OCI-LY7 (cell line): ENCODE measurements at regions not wholly inside any gene's neighbourhood (a gene's known extent, or its start where the extent isn't known, plus 50 kb on each side); places are given as distances from the start of the nearest gene placed in this dataset.
A peak's percentile ranks its signal among the peaks of the same experiment; 100 is the strongest.

Source experiments
- BruUV-seq: library from RNA; stranded (reverse); fragments of 400-500 nt; replicated peaks from 2 replicates; lab custom pipeline; 2021; lab: Mats Ljungman, UMichigan
- CTCF ChIA-PET: fragments of 300-600 bp; sonication (Branson Sonifier 250); formaldehyde crosslinking; loops from one replicate; lab custom pipeline; 2022; ENCODE audit warnings: antibody characterized with exemption; ENCODE audit not compliant: unreplicated experiment; lab: Charles Lee
- POLR2A ChIA-PET: fragments of 300-600 bp; sonication (Branson Sonifier 250); formaldehyde crosslinking; loops from one replicate; lab custom pipeline; 2022; ENCODE audit warnings: antibody characterized with exemption; lab: Charles Lee
- DNase-seq: peaks from one replicate; pipeline ENCODE4 v3.0.0-alpha.2; 2015; ENCODE audit warnings: low spot score
- H2AFZ ChIP-seq: fragments of 200-600 bp; sonication (generic), shearing (Covaris generic); 2 replicates; pipeline ENCODE4 v1.6.1; 2014; ENCODE audit warnings: mild to moderate bottlenecking, antibody characterized with exemption, low read length, moderate library complexity
- H3K27ac ChIP-seq: fragments of 200-600 bp; sonication (generic); 2 replicates; pipeline ENCODE4 v1.5.1; 2014; ENCODE audit warnings: mixed run types, low read depth, mild to moderate bottlenecking, moderate library complexity, low read length, inconsistent platforms; ENCODE audit not compliant: poor library complexity, severe bottlenecking
- H3K36me3 ChIP-seq: fragments of 200-600 bp; sonication (generic); 2 replicates; pipeline ENCODE4 v1.6.1; 2014; ENCODE audit warnings: mild to moderate bottlenecking, antibody characterized with exemption, low read length, moderate library complexity, mixed read lengths; ENCODE audit not compliant: insufficient read depth
- H3K4me1 ChIP-seq: fragments of 200-600 bp; sonication (generic); 2 replicates; pipeline ENCODE4 v1.5.1; 2014; ENCODE audit warnings: mild to moderate bottlenecking, low read length; ENCODE audit not compliant: insufficient read depth, poor library complexity, severe bottlenecking
- H3K4me2 ChIP-seq: fragments of 200-600 bp; sonication (generic); 2 replicates; pipeline ENCODE4 v1.6.1; 2014; ENCODE audit warnings: mild to moderate bottlenecking, low read length
- H3K4me3 ChIP-seq: fragments of 200-600 bp; sonication (generic); 2 replicates; pipeline ENCODE4 v1.5.1; 2014; ENCODE audit warnings: mild to moderate bottlenecking, low read depth, low read length; ENCODE audit not compliant: poor library complexity, severe bottlenecking
- H3K79me2 ChIP-seq: fragments of 200-600 bp; sonication (generic); 2 replicates; pipeline ENCODE4 v1.6.1; 2016; ENCODE audit warnings: low read depth, mild to moderate bottlenecking, low read length, moderate library complexity, mixed read lengths; ENCODE audit not compliant: insufficient read depth
- H3K9me2 ChIP-seq: fragments of 200-600 bp; sonication (generic); 2 replicates; pipeline ENCODE4 v1.6.1; 2016; ENCODE audit warnings: mild to moderate bottlenecking, low read length, mixed read lengths; ENCODE audit not compliant: insufficient read depth
- H3K9me3 ChIP-seq: fragments of 200-600 bp; sonication (generic); 2 replicates; pipeline ENCODE4 v1.6.1; 2014; ENCODE audit warnings: mild to moderate bottlenecking, mixed run types, low read length, mixed read lengths
- H4K20me1 ChIP-seq: fragments of 200-600 bp; sonication (generic); 2 replicates; pipeline ENCODE4 v1.6.1; 2014; ENCODE audit warnings: mild to moderate bottlenecking, antibody characterized with exemption, low read length, moderate library complexity, mixed read lengths; ENCODE audit not compliant: insufficient read depth
- EZH2phosphoT487 ChIP-seq: fragments of 200-600 bp; sonication (generic); IDR thresholded peaks from 2 replicates; pipeline ENCODE4 v1.6.1; 2018; ENCODE audit warnings: low read depth, borderline replicate concordance, mild to moderate bottlenecking, mixed run types, antibody characterized with exemption, low read length, moderate library complexity, mixed read lengths
- intact Hi-C: fragments of 100-400 bp; cut with micrococcal nuclease; formaldehyde crosslinking; loops from one replicate; pipeline ENCODE4 v1.10.0; 2022; ENCODE audit not compliant: unreplicated experiment
- TF ChIP-seq, protein P1 (sequence below): fragments of 200-600 bp; sonication (generic); conservative IDR thresholded peaks from 2 replicates; pipeline ENCODE4 v1.5.1; 2014; ENCODE audit warnings: mild to moderate bottlenecking, antibody characterized with exemption, low read length, moderate library complexity, mixed read lengths

DNA sequence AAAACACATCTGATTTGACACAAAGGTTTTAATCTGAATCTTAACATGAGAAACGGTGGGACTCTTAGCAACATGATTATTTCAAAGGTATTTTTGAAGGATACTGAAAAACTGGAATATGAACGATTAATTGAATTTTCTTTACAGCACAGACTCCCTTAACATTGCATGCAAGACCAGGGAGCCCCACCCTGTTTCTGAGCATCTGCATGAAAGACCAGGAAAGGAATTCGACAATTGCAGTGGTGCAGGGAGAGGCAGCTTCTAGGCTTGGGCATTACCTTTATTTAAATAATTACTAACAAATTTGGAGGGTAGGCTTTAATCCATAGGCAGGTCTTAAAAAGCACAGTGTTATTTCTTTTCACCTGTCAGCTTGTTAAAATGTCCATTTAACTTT, 240.6 kb upstream of the TOPAZ1 start:
- Histone ChIP-seq H4K20me1 (no peaks in the 10 kb centered on the region), H3K4me2 (peak overlapping the region; percentile 83), H3K9me2 (no peaks in the 10 kb centered on the region), H2AFZ (no peak overlapping the region), H3K27ac (no peak overlapping the region), H3K36me3 (peaks cover 6% of the 10 kb centered on the region; the same call in 1 of the 2 replicates), H3K4me3 (peak overlapping the region; percentile 93), H3K9me3 (no peaks in the 10 kb centered on the region), H3K79me2 (peaks cover 12% of the 10 kb centered on the region; the same call in 1 of the 2 replicates), H3K4me1 (peaks cover 40% of the 10 kb centered on the region)
- CTCF ChIA-PET = no interaction called here
- DNase-seq = no peak
- TF ChIP-seq, protein P1, sequence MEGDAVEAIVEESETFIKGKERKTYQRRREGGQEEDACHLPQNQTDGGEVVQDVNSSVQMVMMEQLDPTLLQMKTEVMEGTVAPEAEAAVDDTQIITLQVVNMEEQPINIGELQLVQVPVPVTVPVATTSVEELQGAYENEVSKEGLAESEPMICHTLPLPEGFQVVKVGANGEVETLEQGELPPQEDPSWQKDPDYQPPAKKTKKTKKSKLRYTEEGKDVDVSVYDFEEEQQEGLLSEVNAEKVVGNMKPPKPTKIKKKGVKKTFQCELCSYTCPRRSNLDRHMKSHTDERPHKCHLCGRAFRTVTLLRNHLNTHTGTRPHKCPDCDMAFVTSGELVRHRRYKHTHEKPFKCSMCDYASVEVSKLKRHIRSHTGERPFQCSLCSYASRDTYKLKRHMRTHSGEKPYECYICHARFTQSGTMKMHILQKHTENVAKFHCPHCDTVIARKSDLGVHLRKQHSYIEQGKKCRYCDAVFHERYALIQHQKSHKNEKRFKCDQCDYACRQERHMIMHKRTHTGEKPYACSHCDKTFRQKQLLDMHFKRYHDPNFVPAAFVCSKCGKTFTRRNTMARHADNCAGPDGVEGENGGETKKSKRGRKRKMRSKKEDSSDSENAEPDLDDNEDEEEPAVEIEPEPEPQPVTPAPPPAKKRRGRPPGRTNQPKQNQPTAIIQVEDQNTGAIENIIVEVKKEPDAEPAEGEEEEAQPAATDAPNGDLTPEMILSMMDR = no peak
- TF ChIP-seq EZH2phosphoT487 = no peak
- TSS peak; percentile 29 for BruUV-seq
- POLR2A ChIA-PET = interaction anchor here (1.0 to 1.4 kb wide), 2 partner anchors 111 to 133 kb away, joined by 3 to 4 read pairs; no protein-coding TSS in a partner anchor
- intact Hi-C loops = no loop called here

DNA sequence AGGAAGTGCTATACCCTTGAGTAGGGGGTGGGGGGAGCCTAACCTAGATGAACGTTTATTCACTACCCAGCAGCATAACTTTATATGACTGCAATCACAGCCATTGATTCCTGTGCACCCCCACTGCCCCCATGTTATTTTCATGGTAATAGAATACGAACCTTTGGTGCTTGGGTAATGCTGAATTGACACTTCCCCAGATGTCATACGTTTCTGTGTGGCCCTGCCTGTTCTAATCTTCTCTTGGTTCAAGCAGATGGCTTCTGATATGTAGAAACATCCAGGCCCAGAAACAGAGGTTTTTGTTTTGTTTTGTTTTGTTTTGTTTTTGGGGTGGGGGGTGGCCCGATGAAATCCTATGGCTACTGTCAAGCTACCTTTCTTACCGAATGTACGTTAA, 237.9 kb upstream of the TOPAZ1 start:
- DNase-seq = no peak
- no peak overlapping the region for H3K4me2 ChIP-seq
- peaks cover 6% of the 10 kb centered on the region; the same call in 1 of the 2 replicates for H3K36me3 ChIP-seq
- no peak overlapping the region for H2AFZ ChIP-seq
- TF ChIP-seq, protein P1 = no peak
- TF ChIP-seq EZH2phosphoT487 = no peak
- intact Hi-C loops = no loop called here
- POLR2A ChIA-PET = interaction anchor here (0.5 to 0.7 kb wide), 3 partner anchors 32 to 972 kb away, joined by 3 to 6 read pairs (median 4); partner anchors contain the start of genes EXOSC7 and ZDHHC3
- no peaks in the 10 kb centered on the region for H3K9me2 ChIP-seq
- CTCF ChIA-PET = no interaction called here
- H3K27ac ChIP-seq = no peak overlapping the region
- no peak overlapping the region for H3K4me3 ChIP-seq
- no peaks in the 10 kb centered on the region for H3K9me3 ChIP-seq
- no TSS peak for BruUV-seq
- H4K20me1 ChIP-seq = no peaks in the 10 kb centered on the region
- H3K4me1 ChIP-seq = peaks cover 14% of the 10 kb centered on the region
- peaks cover 12% of the 10 kb centered on the region; the same call in 1 of the 2 replicates for H3K79me2 ChIP-seq

DNA sequence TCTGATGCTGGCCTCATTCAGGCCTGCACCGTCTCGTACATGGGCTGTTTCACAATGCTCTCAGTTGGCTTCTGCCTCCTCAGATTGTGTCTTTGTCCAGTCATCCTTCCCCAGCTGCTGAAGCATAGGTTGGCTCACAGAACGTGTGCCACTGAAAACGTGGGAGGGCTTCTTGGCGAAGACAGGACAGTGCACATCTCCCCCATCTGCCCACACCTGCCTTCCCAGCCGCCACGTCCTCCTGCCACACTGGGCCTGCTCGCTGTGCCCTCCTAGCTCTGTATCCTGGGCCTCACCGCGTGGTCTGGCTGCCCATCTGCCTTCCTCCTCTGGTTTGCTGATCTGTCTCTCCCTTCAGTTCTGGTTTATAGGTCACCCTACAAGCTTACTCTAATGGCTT, 230.0 kb upstream of the TOPAZ1 start:
- Histone ChIP-seq H3K9me2 (no peaks in the 10 kb centered on the region), H3K4me2 (no peak overlapping the region), H3K9me3 (no peaks in the 10 kb centered on the region), H3K4me1 (no peaks in the 10 kb centered on the region), H3K4me3 (no peak overlapping the region), H3K36me3 (no peaks in the 10 kb centered on the region), H4K20me1 (no peaks in the 10 kb centered on the region), H2AFZ (no peak overlapping the region), H3K79me2 (no peaks in the 10 kb centered on the region), H3K27ac (no peak overlapping the region)
- DNase-seq = no peak
- intact Hi-C loops = no loop called here
- no TSS peak for BruUV-seq
- ChIA-PET CTCF (no interaction called here), POLR2A (no interaction called here)
- TF ChIP-seq, protein P1 = no peak
- no peak for TF ChIP-seq EZH2phosphoT487
